Left lung (tissue), 4 donors: ENCODE measurements at regions not wholly inside any gene's neighbourhood (a gene's known extent, or its start where the extent isn't known, plus 50 kb on each side); places are given as distances from the start of the nearest gene placed in this dataset.

Experiments used
- ATAC-seq: fragments of 200-7000 bp; cut with Tn5 transposase; one replicate; pipeline ENCODE4 v1.9.1; 2020; ENCODE audit warnings: moderate library complexity
- DNase-seq, 4 donors: peaks; one replicate each; pipeline ENCODE4 v3.0.0-alpha.2; 2013 to 2020
- H3K27ac ChIP-seq, 2 donors: fragments of 200-600 bp; sonication (generic) in 1 of 2; one replicate each; pipeline versions ENCODE4 v1.5.0 to v1.8.0; 2020 to 2021
- H3K27me3 ChIP-seq, 2 donors: fragments of 200-600 bp; sonication (generic) in 1 of 2; one replicate each; pipeline versions ENCODE4 v1.5.0 to v1.8.0; 2020 to 2021
- H3K36me3 ChIP-seq, 2 donors: fragments of 200-600 bp; sonication (generic) in 1 of 2; one replicate each; pipeline versions ENCODE4 v1.5.0 to v1.8.0; 2020 to 2021
- H3K4me1 ChIP-seq, 2 donors: fragments of 200-600 bp; one replicate each; pipeline ENCODE4 v1.8.0; 2021
- H3K4me3 ChIP-seq, 2 donors: fragments of 200-600 bp; sonication (generic) in 1 of 2; one replicate each; pipeline versions ENCODE4 v1.5.0 to v1.8.0; 2020 to 2021; ENCODE audit warnings: mild to moderate bottlenecking in 1 of 2
- H3K9me3 ChIP-seq, 2 donors: fragments of 200-600 bp; sonication (generic) in 1 of 2; one replicate each; pipeline versions ENCODE4 v1.5.0 to v1.8.0; 2020 to 2021
- intact Hi-C, 2 donors: fragments of 100-400 bp; cut with DNase I; formaldehyde crosslinking; loops; one replicate each; pipeline versions ENCODE4 v1.11.2 to v1.14.2; 2022
- TF ChIP-seq, protein P1 (sequence below), 2 donors: fragments of 200-600 bp; sonication (generic) in 1 of 2; IDR thresholded peaks; one replicate each; pipeline versions ENCODE4 v1.5.0 to v1.8.0; 2021; ENCODE audit warnings: antibody characterized with exemption in 2 of 2
- donor health status: DM: no; HTN: yes; CAD: no.
- donor health status: DM: no; HTN: no; CAD: no.

DNA sequence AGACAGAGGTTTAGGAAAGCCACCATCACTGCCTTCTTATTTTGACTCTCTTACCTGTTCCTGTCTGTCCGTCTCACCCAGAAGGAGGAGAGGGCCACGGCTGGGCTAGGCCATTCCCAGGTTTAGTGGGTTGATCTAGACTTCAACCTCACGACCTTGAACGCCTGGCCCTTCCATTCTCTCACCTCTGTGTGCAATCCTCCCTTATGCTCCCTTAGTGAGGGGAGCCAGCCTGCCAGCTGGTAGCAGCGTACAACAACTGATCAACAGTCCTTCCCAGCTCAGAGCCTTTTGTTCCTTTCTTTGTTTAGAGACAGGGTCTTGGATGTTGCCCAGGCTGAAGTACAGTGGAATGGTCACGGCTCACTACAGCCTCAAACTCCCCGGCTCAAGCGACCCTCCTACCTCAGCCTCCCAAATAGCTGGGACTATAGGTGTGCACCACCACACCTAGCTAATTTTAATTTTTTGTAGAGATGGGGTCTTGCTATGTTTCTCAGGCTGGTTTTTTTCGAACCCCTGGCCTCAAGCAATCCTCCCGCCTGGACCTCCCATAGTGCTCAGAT is 123.9 kb downstream of the ZNF664 start:
- ATAC-seq: no peak
- intact Hi-C loops: no loop called here
- Histone ChIP-seq H3K4me1 (no peaks in the 10 kb centered on the region), H3K36me3 (no peaks in the 10 kb centered on the region), H3K27ac (no peak overlapping the region), H3K27me3 (peaks cover 0 to 13% of the 10 kb centered on the region in 2 donors), H3K4me3 (no peak overlapping the region), H3K9me3 (no peaks in the 10 kb centered on the region)
- no peak for DNase-seq
- TF ChIP-seq, protein P1, sequence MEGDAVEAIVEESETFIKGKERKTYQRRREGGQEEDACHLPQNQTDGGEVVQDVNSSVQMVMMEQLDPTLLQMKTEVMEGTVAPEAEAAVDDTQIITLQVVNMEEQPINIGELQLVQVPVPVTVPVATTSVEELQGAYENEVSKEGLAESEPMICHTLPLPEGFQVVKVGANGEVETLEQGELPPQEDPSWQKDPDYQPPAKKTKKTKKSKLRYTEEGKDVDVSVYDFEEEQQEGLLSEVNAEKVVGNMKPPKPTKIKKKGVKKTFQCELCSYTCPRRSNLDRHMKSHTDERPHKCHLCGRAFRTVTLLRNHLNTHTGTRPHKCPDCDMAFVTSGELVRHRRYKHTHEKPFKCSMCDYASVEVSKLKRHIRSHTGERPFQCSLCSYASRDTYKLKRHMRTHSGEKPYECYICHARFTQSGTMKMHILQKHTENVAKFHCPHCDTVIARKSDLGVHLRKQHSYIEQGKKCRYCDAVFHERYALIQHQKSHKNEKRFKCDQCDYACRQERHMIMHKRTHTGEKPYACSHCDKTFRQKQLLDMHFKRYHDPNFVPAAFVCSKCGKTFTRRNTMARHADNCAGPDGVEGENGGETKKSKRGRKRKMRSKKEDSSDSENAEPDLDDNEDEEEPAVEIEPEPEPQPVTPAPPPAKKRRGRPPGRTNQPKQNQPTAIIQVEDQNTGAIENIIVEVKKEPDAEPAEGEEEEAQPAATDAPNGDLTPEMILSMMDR (IDR thresholded peaks at IDR 0.05): no peak

DNA sequence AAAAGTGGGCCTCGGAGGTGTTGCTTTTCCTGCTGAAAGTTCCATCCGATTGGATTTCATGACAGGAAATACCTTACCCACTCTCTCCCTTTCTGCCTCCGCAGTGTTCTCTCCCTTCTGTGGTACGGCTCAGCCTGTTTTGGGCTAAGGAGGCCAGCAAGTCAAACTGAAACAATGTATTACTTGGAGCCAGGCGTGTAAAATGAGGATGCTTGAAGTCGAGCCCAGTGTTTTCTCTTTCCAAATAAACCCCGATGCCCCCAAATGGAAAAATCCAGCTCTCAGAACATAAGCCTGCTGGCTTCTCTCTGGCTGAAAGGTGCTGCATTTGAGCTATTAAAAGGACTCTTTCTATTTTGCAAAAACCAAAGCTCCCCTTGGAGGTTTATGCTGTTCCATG is 124.7 kb downstream of the ZNF664 start:
- Histone ChIP-seq H3K36me3 (no peaks in the 10 kb centered on the region), H3K4me1 (no peaks in the 10 kb centered on the region), H3K27me3 (peaks cover 0 to 13% of the 10 kb centered on the region in 2 donors), H3K4me3 (no peak overlapping the region), H3K27ac (no peak overlapping the region), H3K9me3 (no peaks in the 10 kb centered on the region)
- intact Hi-C loops: no loop called here
- TF ChIP-seq, protein P1 (IDR thresholded peaks at IDR 0.05): no peak
- peak in 1 of 4 donors; percentile 22 for DNase-seq
- ATAC-seq: no peak

DNA sequence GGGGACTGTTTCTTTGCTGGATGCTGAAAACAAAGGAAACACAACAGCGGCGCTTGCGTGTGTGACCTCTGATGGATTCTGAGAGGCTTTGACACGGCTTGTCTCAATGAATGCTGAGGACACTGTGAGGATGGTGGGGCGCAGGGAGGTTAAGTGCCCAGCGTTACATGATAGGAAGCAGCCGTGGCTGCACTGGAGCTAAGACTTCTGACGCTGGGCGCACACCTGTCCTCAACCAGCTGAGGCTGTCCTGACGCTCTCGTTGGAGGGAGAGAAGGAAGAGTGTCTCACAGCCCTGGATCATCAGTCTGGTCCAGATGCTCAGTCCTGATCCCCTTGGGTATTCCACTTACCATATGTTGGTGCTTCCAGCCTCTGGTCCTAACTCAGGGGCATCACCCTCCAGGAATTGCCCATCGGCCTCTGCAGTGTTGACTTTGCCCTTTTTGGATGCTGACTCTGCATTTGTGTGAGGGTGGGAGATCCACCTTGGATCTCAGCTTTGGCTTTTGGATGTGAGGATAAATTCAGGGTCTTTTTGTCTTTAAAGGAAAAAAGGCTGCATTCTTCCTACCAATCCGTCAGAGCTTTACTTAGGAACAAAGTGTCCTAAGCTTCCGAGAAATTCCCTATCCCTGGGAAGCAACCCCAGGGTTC is 125.2 kb downstream of the ZNF664 start:
- DNase-seq (no peak), ATAC-seq (no peak)
- Histone ChIP-seq H3K4me1 (no peaks in the 10 kb centered on the region), H3K9me3 (no peaks in the 10 kb centered on the region), H3K27ac (no peak overlapping the region), H3K27me3 (peaks cover 0 to 13% of the 10 kb centered on the region in 2 donors), H3K4me3 (no peak overlapping the region), H3K36me3 (no peaks in the 10 kb centered on the region)
- TF ChIP-seq, protein P1 (IDR thresholded peaks at IDR 0.05): no peak
- intact Hi-C loops: no loop called here

DNA sequence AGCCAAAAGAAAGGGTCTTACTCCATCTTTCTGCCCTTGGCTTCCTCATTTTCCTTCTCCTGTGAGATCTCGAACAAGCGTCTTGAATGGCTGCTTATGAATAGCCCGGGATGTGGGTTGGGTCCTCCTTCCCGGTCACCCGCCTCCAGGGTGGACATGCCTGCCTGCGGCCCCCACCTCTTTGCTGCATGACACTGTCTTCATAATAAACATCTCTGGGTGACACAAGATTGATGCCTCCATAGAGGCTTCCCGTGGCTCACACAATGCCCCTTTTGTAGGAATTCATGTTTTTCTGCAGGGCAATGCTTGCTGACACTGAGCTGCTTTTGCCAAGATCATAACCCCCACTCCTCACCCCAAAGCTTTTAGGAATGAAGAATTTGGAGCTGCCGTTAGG is 125.9 kb downstream of the ZNF664 start:
- H3K27me3 ChIP-seq: peaks cover 0 to 13% of the 10 kb centered on the region in 2 donors
- no peak for ATAC-seq
- TF ChIP-seq, protein P1 (IDR thresholded peaks at IDR 0.05): no peak
- H3K36me3 ChIP-seq: no peaks in the 10 kb centered on the region
- no peaks in the 10 kb centered on the region for H3K9me3 ChIP-seq
- intact Hi-C loops: no loop called here
- H3K4me3 ChIP-seq: no peak overlapping the region
- H3K4me1 ChIP-seq: no peaks in the 10 kb centered on the region
- DNase-seq: no peak
- H3K27ac ChIP-seq: no peak overlapping the region

DNA sequence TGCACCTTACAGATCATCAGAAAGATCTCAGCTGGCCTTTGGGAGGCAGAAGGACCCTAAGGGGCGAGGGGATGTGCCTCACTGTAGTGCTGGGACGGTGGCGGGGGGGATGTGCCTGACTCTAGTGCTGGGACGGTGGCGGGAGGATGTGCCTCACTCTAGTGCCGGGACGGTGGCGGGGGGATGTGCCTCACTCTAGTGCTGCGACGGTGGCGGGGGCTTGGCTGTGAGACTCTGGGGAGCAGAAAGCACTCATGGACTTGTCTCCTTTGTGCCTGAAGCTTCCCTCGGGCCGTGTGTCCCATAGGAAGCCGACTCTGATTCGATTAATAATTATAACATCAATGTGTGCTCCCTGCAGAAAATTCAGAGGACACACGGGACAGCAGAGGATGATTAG is 126.6 kb downstream of the ZNF664 start:
- H3K27ac ChIP-seq: no peak overlapping the region
- no peaks in the 10 kb centered on the region for H3K36me3 ChIP-seq
- H3K4me3 ChIP-seq: no peak overlapping the region
- no peaks in the 10 kb centered on the region for H3K4me1 ChIP-seq
- TF ChIP-seq, protein P1 (IDR thresholded peaks at IDR 0.05): no peak
- no peaks in the 10 kb centered on the region for H3K9me3 ChIP-seq
- DNase-seq: no peak
- no peak for ATAC-seq
- intact Hi-C loops: no loop called here
- H3K27me3 ChIP-seq: peaks cover 0 to 13% of the 10 kb centered on the region in 2 donors
